ENCODE measurements at regions not wholly inside any gene's neighbourhood (a gene's known extent, or its start where the extent isn't known, plus 50 kb on each side); places are given as distances from the start of the nearest gene placed in this dataset.
A peak's percentile ranks its signal among the peaks of the same experiment; 100 is the strongest.

GRCh38 chr16:86304868-86305267 lies 205.5 kb upstream of the FOXF1 start:
- peak overlapping the region in 2 of 3 donors; percentile 2 to 55 for H3K27ac ChIP-seq
- H3K9me3 ChIP-seq: no peaks in the 10 kb centered on the region
- ATAC-seq (no peak), DNase-seq (no peak)
- no peaks in the 10 kb centered on the region for H3K4me1 ChIP-seq
- TF ChIP-seq CTCF (IDR thresholded peaks at IDR 0.05) (no peak), POLR2A (IDR thresholded peaks at IDR 0.05) (no peak)
- H3K27me3 ChIP-seq: no peaks in the 10 kb centered on the region
- H3K36me3 ChIP-seq: no peaks in the 10 kb centered on the region
- intact Hi-C loops (cut with DNase I): no loop called here
- H3K4me3 ChIP-seq: no peak overlapping the region
- 70% methylated on average over 2 of the region's 2 CpGs for WGBS (ENCODE audit: insufficient coverage, low coverage, low lambda C conversion rate, missing lambda C conversion rate)

- no peak for ATAC-seq
- no peaks in the 10 kb centered on the region for H3K27me3 ChIP-seq
- WGBS (ENCODE audit: insufficient coverage, low coverage, low lambda C conversion rate, missing lambda C conversion rate): 36% methylated on average over 4 of the region's 5 CpGs
- H3K36me3 ChIP-seq: no peaks in the 10 kb centered on the region
- no peaks in the 10 kb centered on the region for H3K4me1 ChIP-seq
- TF ChIP-seq CTCF (IDR thresholded peaks at IDR 0.05) (no peak), POLR2A (IDR thresholded peaks at IDR 0.05) (no peak)
- no peak for DNase-seq
- intact Hi-C loops (cut with DNase I): no loop called here
- no peak overlapping the region for H3K27ac ChIP-seq
- H3K9me3 ChIP-seq: no peaks in the 10 kb centered on the region
- no peak overlapping the region for H3K4me3 ChIP-seq
Observed at GRCh38 chr16:86305440-86305839, 204.9 kb upstream of the FOXF1 start.

- Histone ChIP-seq H3K27me3 (no peaks in the 10 kb centered on the region), H3K4me1 (no peaks in the 10 kb centered on the region), H3K9me3 (no peaks in the 10 kb centered on the region), H3K27ac (no peak overlapping the region), H3K4me3 (no peak overlapping the region), H3K36me3 (no peaks in the 10 kb centered on the region)
- DNase-seq (no peak), ATAC-seq (no peak)
- TF ChIP-seq POLR2A (IDR thresholded peaks at IDR 0.05) (no peak), CTCF (IDR thresholded peaks at IDR 0.05) (no peak)
- intact Hi-C loops (cut with DNase I): no loop called here
- 57% methylated on average over 7 of the region's 7 CpGs for WGBS (ENCODE audit: insufficient coverage, low coverage, low lambda C conversion rate, missing lambda C conversion rate)
Observed at GRCh38 chr16:86306011-86306644, 204.2 kb upstream of the FOXF1 start.

- TF ChIP-seq CTCF (IDR thresholded peaks at IDR 0.05): no peak
- TF ChIP-seq POLR2A (IDR thresholded peaks at IDR 0.05): no peak
- intact Hi-C loops (cut with DNase I): no loop called here
- WGBS (ENCODE audit: insufficient coverage, low coverage, low lambda C conversion rate, missing lambda C conversion rate): 46% methylated on average over 8 of the region's 9 CpGs
- Histone ChIP-seq H3K4me3 (no peak overlapping the region), H3K27me3 (no peaks in the 10 kb centered on the region), H3K4me1 (no peaks in the 10 kb centered on the region), H3K27ac (no peak overlapping the region), H3K9me3 (no peaks in the 10 kb centered on the region), H3K36me3 (no peaks in the 10 kb centered on the region)
- ATAC-seq (no peak), DNase-seq (no peak)
Observed at GRCh38 chr16:86306811-86307513, 203.4 kb upstream of the FOXF1 start.
